ENCODE measurements at regions not wholly inside any gene's neighbourhood (a gene's known extent, or its start where the extent isn't known, plus 50 kb on each side); places are given as distances from the start of the nearest gene placed in this dataset.

DNA sequence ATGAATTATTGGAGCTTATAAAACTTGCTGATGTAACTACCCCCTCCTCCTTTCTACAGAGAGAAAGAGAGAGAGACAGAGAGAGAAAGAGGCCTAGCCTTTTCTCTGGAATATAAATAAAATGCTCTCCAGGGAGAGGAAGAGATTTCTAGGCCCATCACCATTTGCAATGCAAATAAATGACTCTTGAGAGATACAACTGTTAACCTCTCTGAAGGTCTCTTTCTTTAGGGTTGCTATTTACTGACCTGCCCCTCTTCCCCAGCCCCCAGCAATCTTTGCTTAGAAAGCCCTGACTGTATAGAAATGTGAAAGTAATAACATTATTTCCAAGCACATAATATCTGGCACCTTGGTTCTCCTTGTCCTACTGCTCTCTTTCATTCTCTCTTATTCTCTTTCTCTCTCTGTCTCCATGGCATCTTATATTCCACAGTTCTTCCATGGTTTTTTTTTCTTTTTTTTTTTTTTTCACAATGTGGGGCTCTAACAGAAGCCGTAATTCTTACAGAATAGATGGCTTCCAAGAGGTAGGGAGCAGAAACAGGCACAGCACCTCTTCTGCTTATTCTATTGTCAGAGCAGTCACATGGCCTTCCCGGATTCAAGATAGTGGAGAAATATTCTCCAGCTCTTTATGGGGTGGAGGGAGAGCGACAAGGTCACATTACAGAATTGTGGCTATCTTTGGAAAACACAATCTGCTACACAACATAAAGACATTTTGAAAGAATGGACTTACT, 1087.9 kb upstream of the NUDT12 start:
- intact Hi-C loops (cut with micrococcal nuclease), result no loop called here
- no peaks in the 10 kb centered on the region for H3K4me1 ChIP-seq
- no peak overlapping the region for H3K4me3 ChIP-seq
- H3K9me3 ChIP-seq (replicated peaks), result peaks cover 30% of the 10 kb centered on the region
- no peak for DNase-seq
- H3K36me3 ChIP-seq, result no peaks in the 10 kb centered on the region
- no peak overlapping the region for H3K27ac ChIP-seq (replicated peaks)
- no peak for TF ChIP-seq CTCF (IDR thresholded peaks at IDR 0.05; ENCODE audit: borderline replicate concordance)
- no peaks in the 10 kb centered on the region for H3K27me3 ChIP-seq (ENCODE audit: low read depth)

- no peaks in the 10 kb centered on the region for H3K4me1 ChIP-seq
- no peak for DNase-seq
- H3K4me3 ChIP-seq, result no peak overlapping the region
- intact Hi-C loops (cut with micrococcal nuclease), result no loop called here
- no peak overlapping the region for H3K27ac ChIP-seq (replicated peaks)
- no peaks in the 10 kb centered on the region for H3K9me3 ChIP-seq (replicated peaks)
- TF ChIP-seq CTCF (IDR thresholded peaks at IDR 0.05; ENCODE audit: borderline replicate concordance), result no peak
- no peaks in the 10 kb centered on the region for H3K27me3 ChIP-seq (ENCODE audit: low read depth)
- no peaks in the 10 kb centered on the region for H3K36me3 ChIP-seq
These were observed 1083.8 kb upstream of the NUDT12 start for GRCh38 chr5:104646416-104646815.

DNA sequence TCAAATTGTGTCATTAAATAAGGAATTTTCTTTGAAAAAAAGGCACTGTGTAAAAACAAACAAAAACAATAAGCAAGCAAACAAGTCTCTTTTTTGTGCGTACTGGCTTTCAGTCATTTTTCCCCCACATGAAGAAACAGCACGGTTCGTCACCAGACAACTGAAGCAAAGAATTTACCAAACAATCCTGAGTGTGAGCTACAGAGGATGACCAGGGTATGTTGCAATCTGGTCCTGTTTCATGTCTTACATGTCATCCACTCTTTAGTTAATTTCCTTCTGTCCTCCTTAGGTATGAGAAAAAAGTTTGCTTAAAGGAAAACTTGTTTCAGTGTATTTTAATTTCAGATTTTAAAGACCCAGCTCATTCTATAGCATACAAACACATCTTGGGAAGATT, 1080.7 kb upstream of the NUDT12 start:
- no peaks in the 10 kb centered on the region for H3K36me3 ChIP-seq
- intact Hi-C loops (cut with micrococcal nuclease), result no loop called here
- no peak for DNase-seq
- TF ChIP-seq CTCF (IDR thresholded peaks at IDR 0.05; ENCODE audit: borderline replicate concordance), result no peak
- H3K4me3 ChIP-seq, result no peak overlapping the region
- H3K27me3 ChIP-seq (ENCODE audit: low read depth), result no peaks in the 10 kb centered on the region
- H3K27ac ChIP-seq (replicated peaks), result no peak overlapping the region
- no peaks in the 10 kb centered on the region for H3K9me3 ChIP-seq (replicated peaks)
- no peaks in the 10 kb centered on the region for H3K4me1 ChIP-seq

- DNase-seq, result no peak
- intact Hi-C loops (cut with micrococcal nuclease), result no loop called here
These were observed 1072.6 kb upstream of the NUDT12 start for GRCh38 chr5:104635227-104635626.

DNA sequence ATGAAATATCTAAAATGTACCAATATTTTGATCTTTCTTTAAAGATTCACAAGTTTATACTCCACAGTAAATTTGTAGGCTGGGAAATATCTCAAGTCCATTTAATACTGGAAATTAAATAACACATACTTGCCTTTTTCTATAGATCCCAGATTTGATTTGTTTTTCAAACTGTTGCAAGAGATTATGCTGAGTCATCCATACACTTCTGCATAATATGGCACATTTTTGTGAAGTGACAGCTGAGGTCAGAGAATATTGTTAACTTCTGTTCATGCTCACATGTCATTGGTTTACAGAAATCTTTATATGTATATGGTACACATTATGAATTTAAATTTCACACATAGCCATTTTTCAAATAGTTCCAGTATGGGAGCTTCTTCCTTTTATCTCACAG, 1066.3 kb upstream of the NUDT12 start:
- DNase-seq, result no peak
- Histone ChIP-seq H3K27ac (replicated peaks) (no peak overlapping the region), H3K4me3 (no peak overlapping the region), H3K9me3 (replicated peaks) (peaks cover 26% of the 10 kb centered on the region), H3K27me3 (ENCODE audit: low read depth) (no peaks in the 10 kb centered on the region), H3K36me3 (no peaks in the 10 kb centered on the region), H3K4me1 (no peaks in the 10 kb centered on the region)
- TF ChIP-seq CTCF (IDR thresholded peaks at IDR 0.05; ENCODE audit: borderline replicate concordance), result no peak
- intact Hi-C loops (cut with micrococcal nuclease), result no loop called here

More at GRCh38 chr5:104635227-104635626, 1072.6 kb upstream of the NUDT12 start:
- H3K4me1 ChIP-seq, result no peaks in the 10 kb centered on the region
- H3K9me3 ChIP-seq (replicated peaks), result peaks cover 5% of the 10 kb centered on the region
- TF ChIP-seq CTCF (IDR thresholded peaks at IDR 0.05; ENCODE audit: borderline replicate concordance), result no peak
- H3K36me3 ChIP-seq, result no peaks in the 10 kb centered on the region
- no peak overlapping the region for H3K4me3 ChIP-seq
- H3K27me3 ChIP-seq (ENCODE audit: low read depth), result no peaks in the 10 kb centered on the region
- no peak overlapping the region for H3K27ac ChIP-seq (replicated peaks)

Data from left ventricle myocardium inferior (tissue), 1 donor.